Activated T-cell treated with anti-CD3 and anti-CD28 coated beads for 48 hours (primary cell): ENCODE measurements at regions not wholly inside any gene's neighbourhood (a gene's known extent, or its start where the extent isn't known, plus 50 kb on each side); places are given as distances from the start of the nearest gene placed in this dataset.
A peak's percentile ranks its signal among the peaks of the same experiment; 100 is the strongest.

ENCODE experiments used
- DNase-seq: peaks from one replicate; pipeline ENCODE4 v3.0.0-alpha.2; 2020; ENCODE audit warnings: low read depth

GRCh38 chr10:21207852-21208646 is 310.9 kb upstream of the NEBL start:
- no peak for DNase-seq

GRCh38 chr10:21205328-21205727 is 308.2 kb upstream of the NEBL start:
- no peak for DNase-seq

- DNase-seq: no peak
These were observed 306.5 kb upstream of the NEBL start for GRCh38 chr10:21203473-21204107.

- no peak for DNase-seq
These were observed 305.8 kb upstream of the NEBL start for GRCh38 chr10:21202776-21203462.

GRCh38 chr10:21199501-21199900 is 302.4 kb upstream of the NEBL start:
- DNase-seq: no peak

GRCh38 chr10:21197838-21198237 is 300.7 kb upstream of the NEBL start:
- DNase-seq: no peak

GRCh38 chr10:21196822-21197395 is 299.8 kb upstream of the NEBL start:
- DNase-seq: no peak

GRCh38 chr10:21195252-21195651 is 298.1 kb upstream of the NEBL start:
- no peak for DNase-seq

- no peak for DNase-seq
These were observed 297.4 kb upstream of the NEBL start for GRCh38 chr10:21194510-21194993.

- DNase-seq: no peak
These were observed 296.1 kb upstream of the NEBL start for GRCh38 chr10:21193196-21193595.

- DNase-seq: no peak
These were observed 294.4 kb upstream of the NEBL start for GRCh38 chr10:21191512-21191911.

- no peak for DNase-seq
These were observed 287.9 kb upstream of the NEBL start for GRCh38 chr10:21184984-21185383.

- DNase-seq: no peak
These were observed 287.1 kb upstream of the NEBL start for GRCh38 chr10:21184216-21184615.

- DNase-seq: no peak
These were observed 285.9 kb upstream of the NEBL start for GRCh38 chr10:21183025-21183424.

- no peak for DNase-seq
These were observed 284.3 kb upstream of the NEBL start for GRCh38 chr10:21181451-21181850.

GRCh38 chr10:21180604-21181003 is 283.5 kb upstream of the NEBL start:
- DNase-seq: no peak

GRCh38 chr10:21176934-21177480 is 279.9 kb upstream of the NEBL start:
- DNase-seq: no peak

GRCh38 chr10:21175797-21176196 is 278.7 kb upstream of the NEBL start:
- DNase-seq: no peak

- DNase-seq: no peak
These were observed 277.8 kb upstream of the NEBL start for GRCh38 chr10:21174715-21175495.

GRCh38 chr10:21173802-21174714 is 276.9 kb upstream of the NEBL start:
- peak; percentile 54 for DNase-seq
